ENCODE measurements at regions not wholly inside any gene's neighbourhood (a gene's known extent, or its start where the extent isn't known, plus 50 kb on each side); places are given as distances from the start of the nearest gene placed in this dataset.

DNA sequence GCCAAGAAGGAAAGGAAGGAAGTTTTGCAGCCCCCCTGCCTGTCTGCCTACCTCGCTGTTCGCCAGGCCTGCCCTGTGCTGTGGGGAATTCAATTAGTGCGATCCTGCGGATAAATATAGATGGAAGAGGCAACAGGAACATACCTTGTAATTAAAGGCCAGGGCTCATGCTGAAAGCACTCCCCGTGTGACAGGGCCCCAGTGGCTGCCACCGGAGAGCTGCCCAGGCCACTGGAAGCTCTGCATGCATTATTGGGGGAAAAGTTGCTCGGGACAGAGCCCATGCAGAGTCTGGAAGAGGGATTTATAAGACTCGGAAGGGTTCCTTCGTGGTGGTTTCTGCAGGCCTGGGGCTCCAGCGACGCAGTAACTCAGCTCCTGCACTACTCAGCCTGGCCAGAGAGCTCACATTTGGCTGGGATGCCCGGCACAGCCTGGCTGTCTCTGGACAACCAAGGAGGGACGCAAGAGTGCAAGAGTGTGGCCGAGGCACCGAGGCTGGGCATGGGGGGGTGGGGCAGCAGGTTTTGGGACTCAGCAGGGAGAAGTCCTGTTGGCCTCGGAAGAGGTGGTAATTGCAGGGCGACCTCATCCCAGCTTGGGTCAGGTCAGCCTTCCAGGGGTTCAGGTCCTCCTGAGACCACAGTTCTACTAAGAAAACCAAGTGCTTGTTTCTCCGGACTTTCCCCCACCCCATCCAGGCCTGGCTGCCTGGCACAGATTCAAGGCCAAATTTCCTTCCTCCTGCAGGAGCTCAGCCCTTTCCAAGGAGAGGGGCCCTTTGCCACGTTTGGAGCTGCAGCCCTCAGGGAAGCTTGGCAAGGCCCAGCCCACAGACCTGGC is 68.1 kb upstream of the GGTA1 start:
- Histone ChIP-seq H3K4me1 (ENCODE audit: insufficient read depth) (peaks cover 31% of the 10 kb centered on the region), H3K79me2 (ENCODE audit: insufficient read depth) (no peaks in the 10 kb centered on the region), H3K27ac (peak overlapping the region; percentile 68; the same call in 1 of the 2 replicates), H3K4me3 (peak overlapping the region; percentile 33; the same call in 1 of the 2 replicates), H4K20me1 (ENCODE audit: insufficient read depth) (no peaks in the 10 kb centered on the region), H3K9ac (peak overlapping the region; percentile 60), H2AFZ (peak overlapping the region; percentile 52), H3K9me2 (ENCODE audit: insufficient read depth) (no peaks in the 10 kb centered on the region), H3F3A (ENCODE audit: insufficient read depth) (peaks cover 32% of the 10 kb centered on the region), H3K4me2 (ENCODE audit: unreplicated experiment) (peak overlapping the region; percentile 65), H3K9me3 (ENCODE audit: low read depth) (no peaks in the 10 kb centered on the region), H3K36me3 (ENCODE audit: low read depth) (no peaks in the 10 kb centered on the region), H3K27me3 (replicated peaks; ENCODE audit: insufficient read depth) (no peaks in the 10 kb centered on the region)
- WGBS, 2 experiments (ENCODE audit: low coverage in 1 of 2, low lambda C conversion rate in 2 of 2, missing lambda C conversion rate in 2 of 2) = 23 to 27% methylated on average over 17 to 19 of the region's 19 CpGs
- DNase-seq = peak; percentile 57
- TF ChIP-seq EZH2phosphoT487 (IDR thresholded peaks at IDR 0.05; ENCODE audit: insufficient read depth, low read depth) = no peak
- TF ChIP-seq EZH2 (IDR thresholded peaks at IDR 0.05; ENCODE audit: insufficient read depth, poor library complexity, severe bottlenecking) = no peak
- in situ Hi-C loops (cut with MboI) = no loop called here

DNA sequence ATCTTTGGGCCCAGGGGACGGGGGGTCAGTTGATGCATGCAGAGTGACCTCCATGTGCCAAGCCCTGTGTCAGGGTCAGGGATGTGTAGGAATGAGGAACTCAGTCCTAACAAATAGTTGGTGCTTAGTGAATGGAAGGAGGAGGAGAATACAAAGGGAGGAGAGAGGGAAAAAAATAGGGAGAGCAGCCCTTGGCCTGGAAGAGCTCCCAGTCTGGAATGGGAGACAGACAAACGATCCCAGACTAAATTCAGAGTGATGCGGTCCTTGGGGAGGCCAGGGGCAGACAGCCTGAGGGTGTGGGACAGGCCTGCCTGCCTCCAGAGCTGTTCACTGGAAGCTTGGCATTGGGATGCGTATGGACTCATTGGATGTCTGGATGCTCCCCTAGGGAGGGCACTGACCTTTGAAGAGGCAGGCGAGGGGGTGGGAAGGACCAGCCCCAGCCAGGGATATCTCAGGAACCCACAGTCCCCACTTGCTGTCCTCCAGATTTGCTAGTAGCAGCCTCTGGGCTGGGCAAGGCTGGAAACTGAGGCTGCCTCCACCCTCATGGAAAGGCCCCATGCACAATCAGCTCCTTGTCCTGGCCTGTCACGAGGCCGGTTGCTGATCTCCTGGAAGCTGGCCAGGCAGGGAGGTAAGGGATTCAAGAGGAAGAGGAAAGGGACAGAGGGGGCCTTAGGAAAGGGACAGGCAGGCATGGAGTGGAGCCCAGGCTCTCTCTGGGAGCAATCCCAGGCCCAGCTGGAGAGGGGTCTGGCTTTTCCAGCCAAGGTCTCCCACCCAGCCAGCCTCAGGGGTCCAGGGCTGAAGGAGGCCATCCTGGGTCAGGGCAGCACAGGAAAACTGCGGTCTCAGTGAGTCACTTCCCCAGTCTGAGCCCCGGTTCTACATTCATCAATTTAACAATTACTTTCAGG is 69.0 kb upstream of the GGTA1 start:
- no peaks in the 10 kb centered on the region for H3K9me3 ChIP-seq (ENCODE audit: low read depth)
- DNase-seq = peak; percentile 64
- TF ChIP-seq EZH2phosphoT487 (IDR thresholded peaks at IDR 0.05; ENCODE audit: insufficient read depth, low read depth) = no peak
- TF ChIP-seq EZH2 (IDR thresholded peaks at IDR 0.05; ENCODE audit: insufficient read depth, poor library complexity, severe bottlenecking) = no peak
- no peaks in the 10 kb centered on the region for H4K20me1 ChIP-seq (ENCODE audit: insufficient read depth)
- no peaks in the 10 kb centered on the region for H3K79me2 ChIP-seq (ENCODE audit: insufficient read depth)
- no peaks in the 10 kb centered on the region for H3K36me3 ChIP-seq (ENCODE audit: low read depth)
- in situ Hi-C loops (cut with MboI) = no loop called here
- H3K9ac ChIP-seq = no peak overlapping the region
- no peak overlapping the region for H3K4me3 ChIP-seq
- no peak overlapping the region for H3K27ac ChIP-seq
- H3K4me1 ChIP-seq (ENCODE audit: insufficient read depth) = peaks cover 31% of the 10 kb centered on the region
- H2AFZ ChIP-seq = no peak overlapping the region
- H3K4me2 ChIP-seq (ENCODE audit: unreplicated experiment) = no peak overlapping the region
- WGBS, 2 experiments (ENCODE audit: low coverage in 1 of 2, low lambda C conversion rate in 2 of 2, missing lambda C conversion rate in 2 of 2) = 29 to 32% methylated on average over 9 of the region's 9 CpGs
- H3K9me2 ChIP-seq (ENCODE audit: insufficient read depth) = no peaks in the 10 kb centered on the region
- H3K27me3 ChIP-seq (replicated peaks; ENCODE audit: insufficient read depth) = no peaks in the 10 kb centered on the region
- H3F3A ChIP-seq (ENCODE audit: insufficient read depth) = peaks cover 32% of the 10 kb centered on the region

DNA sequence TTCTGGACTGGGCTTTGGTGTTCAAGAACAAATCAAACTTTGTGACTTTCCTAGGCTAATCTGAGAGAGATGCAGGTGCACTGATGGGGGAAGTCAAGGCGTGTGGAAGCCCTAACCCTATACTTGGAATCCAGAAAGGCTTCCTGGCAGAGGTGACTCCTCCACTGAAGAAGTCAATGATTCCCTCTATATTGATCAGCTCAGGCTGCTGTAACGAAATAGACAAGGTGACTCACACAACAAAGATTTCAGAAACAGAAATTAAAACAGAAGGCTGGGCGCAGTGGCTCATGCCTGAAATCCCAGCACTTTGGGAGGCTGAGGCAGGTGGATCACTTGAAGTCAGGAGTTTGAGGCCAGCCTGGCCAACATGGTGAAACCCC is 69.6 kb upstream of the GGTA1 start:
- Histone ChIP-seq H3K4me2 (ENCODE audit: unreplicated experiment) (no peak overlapping the region), H3K27ac (no peak overlapping the region), H3K79me2 (ENCODE audit: insufficient read depth) (no peaks in the 10 kb centered on the region), H3K9me2 (ENCODE audit: insufficient read depth) (no peaks in the 10 kb centered on the region), H3K9me3 (ENCODE audit: low read depth) (no peaks in the 10 kb centered on the region), H3K27me3 (replicated peaks; ENCODE audit: insufficient read depth) (no peaks in the 10 kb centered on the region), H4K20me1 (ENCODE audit: insufficient read depth) (no peaks in the 10 kb centered on the region), H2AFZ (no peak overlapping the region), H3K36me3 (ENCODE audit: low read depth) (no peaks in the 10 kb centered on the region), H3K4me3 (no peak overlapping the region), H3K4me1 (ENCODE audit: insufficient read depth) (peaks cover 31% of the 10 kb centered on the region), H3K9ac (no peak overlapping the region), H3F3A (ENCODE audit: insufficient read depth) (peaks cover 32% of the 10 kb centered on the region)
- TF ChIP-seq EZH2phosphoT487 (IDR thresholded peaks at IDR 0.05; ENCODE audit: insufficient read depth, low read depth) (no peak), EZH2 (IDR thresholded peaks at IDR 0.05; ENCODE audit: insufficient read depth, poor library complexity, severe bottlenecking) (no peak)
- peak; percentile 11 for DNase-seq
- in situ Hi-C loops (cut with MboI) = no loop called here
- 57 to 60% methylated on average over 3 of the region's 3 CpGs for WGBS, 2 experiments (ENCODE audit: low coverage in 1 of 2, low lambda C conversion rate in 2 of 2, missing lambda C conversion rate in 2 of 2)

DNA sequence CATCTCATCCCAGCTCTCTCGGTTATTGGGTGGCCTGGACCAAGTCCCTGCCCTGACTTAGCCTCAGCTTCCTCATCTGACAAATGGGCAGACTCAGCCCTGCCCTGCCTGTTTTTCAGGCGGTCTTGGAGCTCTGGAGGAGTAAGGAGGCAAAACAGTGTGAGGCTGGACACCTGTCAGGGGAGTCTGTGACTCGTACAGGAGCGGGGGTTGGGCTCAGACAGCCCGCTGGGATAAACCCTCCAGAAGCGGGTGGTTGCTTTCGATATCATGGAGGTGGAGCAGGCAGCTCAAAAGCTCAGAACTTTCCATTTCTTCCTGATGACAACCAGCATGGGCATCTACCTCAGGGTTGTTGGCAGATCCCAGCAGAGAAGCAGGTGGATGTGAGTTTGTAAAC is 72.9 kb upstream of the GGTA1 start:
- Histone ChIP-seq H3K9me3 (ENCODE audit: low read depth) (no peaks in the 10 kb centered on the region), H3K9ac (no peak overlapping the region), H4K20me1 (ENCODE audit: insufficient read depth) (no peaks in the 10 kb centered on the region), H3K4me1 (ENCODE audit: insufficient read depth) (peaks cover 16% of the 10 kb centered on the region), H2AFZ (no peak overlapping the region), H3F3A (ENCODE audit: insufficient read depth) (0 out of 2 replicates have a peak, but pooled peaks cover 14% of the 10 kb centered on the region), H3K27ac (no peak overlapping the region), H3K9me2 (ENCODE audit: insufficient read depth) (no peaks in the 10 kb centered on the region), H3K79me2 (ENCODE audit: insufficient read depth) (no peaks in the 10 kb centered on the region), H3K4me2 (ENCODE audit: unreplicated experiment) (no peak overlapping the region), H3K4me3 (no peak overlapping the region), H3K27me3 (replicated peaks; ENCODE audit: insufficient read depth) (no peaks in the 10 kb centered on the region), H3K36me3 (ENCODE audit: low read depth) (no peaks in the 10 kb centered on the region)
- DNase-seq = no peak
- WGBS, 2 experiments (ENCODE audit: low coverage in 1 of 2, low lambda C conversion rate in 2 of 2, missing lambda C conversion rate in 2 of 2) = 92% methylated on average over 7 of the region's 7 CpGs
- TF ChIP-seq EZH2 (IDR thresholded peaks at IDR 0.05; ENCODE audit: insufficient read depth, poor library complexity, severe bottlenecking) = no peak
- TF ChIP-seq EZH2phosphoT487 (IDR thresholded peaks at IDR 0.05; ENCODE audit: insufficient read depth, low read depth) = no peak
- in situ Hi-C loops (cut with MboI) = no loop called here

Measured in GM23248 (cell line).